CD14-positive monocyte (primary cell): ENCODE measurements at regions not wholly inside any gene's neighbourhood (a gene's known extent, or its start where the extent isn't known, plus 50 kb on each side); places are given as distances from the start of the nearest gene placed in this dataset.

Experiments used
- DNase-seq, 3 donors: peaks; one replicate each; pipeline ENCODE4 v3.0.0-alpha.2; 2011 to 2022
- H2AFZ ChIP-seq: 2 replicates; pipeline ENCODE4 v1.6.0; 2012; ENCODE audit warnings: mild to moderate bottlenecking, low read depth, low read length, inconsistent platforms; ENCODE audit not compliant: insufficient read depth, poor library complexity, severe bottlenecking
- H3K27ac ChIP-seq, 2 donors: 1 replicate in 1 of 2; 2 replicates in 1 of 2; pipeline ENCODE4 v1.5.1; 2012 to 2013; ENCODE audit warnings: low read length in 2 of 2, control low read depth in 1 of 2, inconsistent platforms in 1 of 2, low read depth in 1 of 2, mild to moderate bottlenecking in 1 of 2
- H3K27me3 ChIP-seq, 2 donors: one replicate each; pipeline versions ENCODE4 v1.6.0 to v1.6.1; 2011 to 2013; ENCODE audit warnings: low read length in 2 of 2; ENCODE audit not compliant: control insufficient read depth in 2 of 2, insufficient read depth in 2 of 2
- H3K36me3 ChIP-seq, 2 donors: replicated peaks in 1 of 2; 1 replicate in 1 of 2; 2 replicates in 1 of 2; pipeline versions ENCODE4 v1.5.1 to v1.6.1; 2012 to 2013; ENCODE audit warnings: low read length in 2 of 2, control low read depth in 1 of 2, inconsistent platforms in 1 of 2, mild to moderate bottlenecking in 1 of 2; ENCODE audit not compliant: insufficient read depth in 2 of 2, control insufficient read depth in 1 of 2
- H3K4me1 ChIP-seq, 2 donors: 1 replicate in 1 of 2; 2 replicates in 1 of 2; pipeline versions ENCODE4 v1.5.1 to v1.6.1; 2012 to 2013; ENCODE audit warnings: low read length in 2 of 2, control low read depth in 1 of 2, inconsistent platforms in 1 of 2, mild to moderate bottlenecking in 1 of 2, moderate library complexity in 1 of 2; ENCODE audit not compliant: insufficient read depth in 2 of 2, control insufficient read depth in 1 of 2
- H3K4me2 ChIP-seq: replicated peaks from 2 replicates; pipeline ENCODE3; 2012; ENCODE audit warnings: low read length, moderate library complexity, mild to moderate bottlenecking; ENCODE audit not compliant: poor library complexity, severe bottlenecking; ENCODE audit errors: extremely low read depth
- H3K4me3 ChIP-seq, 3 experiments: fragments of 200-600 bp in 1 of 3; sonication (generic) in 1 of 3; replicated peaks in 1 of 3; 1 replicate in 2 of 3; 2 replicates in 1 of 3; pipeline ENCODE4 v1.5.1; 2011 to 2013; ENCODE audit warnings: low read length in 3 of 3, mild to moderate bottlenecking in 3 of 3, control low read depth in 2 of 3, low read depth in 2 of 3, inconsistent platforms in 1 of 3, moderate library complexity in 1 of 3
- H3K79me2 ChIP-seq: 2 replicates; pipeline ENCODE4 v1.6.0; 2012; ENCODE audit warnings: mild to moderate bottlenecking, control low read depth, inconsistent platforms, low read length, moderate library complexity; ENCODE audit not compliant: insufficient read depth
- H3K9ac ChIP-seq: 2 replicates; pipeline ENCODE4 v1.6.0; 2017; ENCODE audit warnings: low read length, mild to moderate bottlenecking; ENCODE audit not compliant: insufficient read depth, poor library complexity, severe bottlenecking
- H3K9me3 ChIP-seq, 2 donors: replicated peaks in 1 of 2; 1 replicate in 1 of 2; 2 replicates in 1 of 2; pipeline versions ENCODE4 v1.5.1 to v1.6.1; 2012 to 2013; ENCODE audit warnings: low read length in 2 of 2, control low read depth in 1 of 2; ENCODE audit not compliant: control insufficient read depth in 1 of 2, insufficient read depth in 1 of 2
- H4K20me1 ChIP-seq: 2 replicates; pipeline ENCODE4 v1.6.0; 2012; ENCODE audit warnings: mild to moderate bottlenecking, low read length, control low read depth, moderate library complexity; ENCODE audit not compliant: insufficient read depth
- H3K27ac Mint-ChIP-seq, 7 donors: one replicate each; pipeline ENCODE4 v1.8.0; 2020; ENCODE audit warnings: mild to moderate bottlenecking in 7 of 7, mixed read lengths in 7 of 7, moderate library complexity in 6 of 7, inconsistent platforms in 2 of 7
- H3K27me3 Mint-ChIP-seq, 3 donors: one replicate each; pipeline ENCODE4 v1.8.0; 2021 to 2022; ENCODE audit warnings: low read depth in 3 of 3, mild to moderate bottlenecking in 3 of 3, mixed read lengths in 3 of 3, moderate library complexity in 3 of 3, inconsistent platforms in 1 of 3
- H3K36me3 Mint-ChIP-seq, 2 donors: one replicate each; pipeline ENCODE4 v1.8.0; 2020; ENCODE audit warnings: mixed read lengths in 2 of 2, inconsistent platforms in 1 of 2, mild to moderate bottlenecking in 1 of 2
- H3K4me1 Mint-ChIP-seq: one replicate; pipeline ENCODE4 v1.8.0; 2020; ENCODE audit warnings: mild to moderate bottlenecking, mixed read lengths
- H3K4me3 Mint-ChIP-seq, 2 donors: one replicate each; pipeline ENCODE4 v1.8.0; 2020; ENCODE audit warnings: mild to moderate bottlenecking in 2 of 2, mixed read lengths in 2 of 2, moderate library complexity in 1 of 2
- H3K9me3 Mint-ChIP-seq, 7 donors: one replicate each; pipeline ENCODE4 v1.8.0; 2020 to 2022; ENCODE audit warnings: mixed read lengths in 7 of 7, mild to moderate bottlenecking in 6 of 7, moderate library complexity in 6 of 7, inconsistent platforms in 2 of 7
- CTCF ChIP-seq: fragments of 200-600 bp; IDR thresholded peaks from one replicate; pipeline ENCODE4 v1.8.0; 2022; ENCODE audit warnings: antibody characterized with exemption, mild to moderate bottlenecking
- WGBS: methylation state at CpG from one replicate; pipeline ENCODE4 v1.1.5; 2013; ENCODE audit warnings: missing lambda C conversion rate; ENCODE audit not compliant: insufficient coverage; 5-methylcytosine and 5-hydroxymethylcytosine counted together
- intact Hi-C, 2 donors: fragments of 100-400 bp; cut with micrococcal nuclease; formaldehyde crosslinking; loops; one replicate each; pipeline versions ENCODE4 v1.15.0 to v1.15.1; 2023

DNA sequence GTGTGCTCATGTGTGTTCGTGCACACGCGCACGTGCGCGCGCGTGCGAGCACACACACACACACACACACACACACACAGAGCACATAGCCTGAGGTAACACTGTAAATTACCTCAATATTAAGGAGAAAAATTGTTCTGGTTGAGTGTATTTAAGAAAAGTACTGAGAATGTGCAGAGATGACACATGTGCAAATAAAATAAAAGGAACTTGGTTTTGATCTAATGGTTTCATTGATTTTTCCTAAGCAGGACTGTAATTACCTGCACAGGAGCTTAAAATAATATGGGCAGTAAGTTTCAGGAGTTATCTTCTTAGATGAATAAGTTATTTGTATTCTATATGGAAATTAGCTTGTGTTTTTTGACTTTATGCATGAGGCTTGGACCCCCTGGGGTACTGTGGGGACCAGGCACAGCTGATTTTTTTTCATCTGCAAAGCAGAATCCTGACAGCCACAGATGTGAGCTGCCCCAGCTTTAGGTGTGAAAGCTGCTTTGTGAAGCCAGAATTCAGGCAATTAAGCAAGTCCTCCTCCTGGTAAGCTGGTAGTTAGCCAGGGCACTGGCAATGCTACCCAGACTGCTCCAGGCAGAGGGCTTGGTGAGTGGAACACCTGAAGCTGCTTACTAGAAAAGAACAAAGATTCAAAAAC is 1040.6 kb upstream of the CITED2 start:
- H3K4me2 ChIP-seq = no peak overlapping the region
- no peak for TF ChIP-seq CTCF
- Mint-ChIP-seq H3K4me3 (no peak overlapping the region), H3K9me3 (peaks cover 4 to 13% (median 7%) of the 10 kb centered on the region in 7 donors), H3K27me3 (no peaks in the 10 kb centered on the region), H3K27ac (no peak overlapping the region), H3K4me1 (no peaks in the 10 kb centered on the region), H3K36me3 (no peaks in the 10 kb centered on the region)
- no peak overlapping the region for H3K27ac ChIP-seq
- DNase-seq = no peak
- no peaks in the 10 kb centered on the region for H3K27me3 ChIP-seq
- no peaks in the 10 kb centered on the region for H3K4me1 ChIP-seq
- H4K20me1 ChIP-seq = no peaks in the 10 kb centered on the region
- peaks cover 0 to 7% of the 10 kb centered on the region in 2 donors for H3K9me3 ChIP-seq
- H2AFZ ChIP-seq = no peak overlapping the region
- H3K79me2 ChIP-seq = no peaks in the 10 kb centered on the region
- no peak overlapping the region for H3K9ac ChIP-seq
- no peak overlapping the region for H3K4me3 ChIP-seq
- WGBS = no CpG with 5 or more reads among the region's 9 CpGs
- no peaks in the 10 kb centered on the region for H3K36me3 ChIP-seq
- intact Hi-C loops = no loop called here

DNA sequence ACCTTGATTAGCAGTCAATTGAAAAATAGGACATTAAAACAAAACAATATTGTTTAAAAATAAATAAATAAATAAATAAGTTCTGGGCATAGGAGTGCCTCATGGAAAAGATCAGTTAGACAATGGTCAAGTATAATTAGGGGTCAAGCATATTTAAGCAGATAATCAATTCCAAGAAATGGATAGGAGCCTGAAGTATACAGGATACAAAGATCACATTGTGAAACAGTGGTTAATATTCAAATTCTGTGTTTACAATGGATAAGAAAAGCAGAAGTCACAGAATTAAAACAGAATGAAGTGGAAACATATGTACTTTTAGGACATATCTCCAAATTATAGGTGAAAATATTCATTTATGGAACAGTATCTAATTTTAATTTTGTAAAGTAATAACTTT is 1028.6 kb upstream of the CITED2 start:
- peaks cover 4 to 5% of the 10 kb centered on the region in 2 donors for H3K9me3 ChIP-seq
- Mint-ChIP-seq H3K9me3 (peaks cover 2 to 11% (median 9%) of the 10 kb centered on the region in 7 donors), H3K27ac (no peak overlapping the region), H3K4me3 (no peak overlapping the region), H3K36me3 (no peaks in the 10 kb centered on the region), H3K27me3 (no peaks in the 10 kb centered on the region), H3K4me1 (no peaks in the 10 kb centered on the region)
- TF ChIP-seq CTCF = no peak
- no peak overlapping the region for H3K9ac ChIP-seq
- no peak overlapping the region for H2AFZ ChIP-seq
- no peak overlapping the region for H3K4me2 ChIP-seq
- H3K4me1 ChIP-seq = no peaks in the 10 kb centered on the region
- no peaks in the 10 kb centered on the region for H3K27me3 ChIP-seq
- H3K4me3 ChIP-seq = no peak overlapping the region
- DNase-seq = no peak
- no peaks in the 10 kb centered on the region for H3K36me3 ChIP-seq
- H4K20me1 ChIP-seq = no peaks in the 10 kb centered on the region
- intact Hi-C loops = no loop called here
- H3K79me2 ChIP-seq = no peaks in the 10 kb centered on the region
- H3K27ac ChIP-seq = no peak overlapping the region
